GM19467 (cell line): ENCODE measurements at regions not wholly inside any gene's neighbourhood (a gene's known extent, or its start where the extent isn't known, plus 50 kb on each side); places are given as distances from the start of the nearest gene placed in this dataset.

Experiments used
- ATAC-seq: cut with Tn5 transposase; IDR thresholded peaks from one replicate; pipeline ENCODE4 v1.9.1; 2021; ENCODE audit warnings: mild to moderate bottlenecking, moderate library complexity; ENCODE audit not compliant: unreplicated experiment

DNA sequence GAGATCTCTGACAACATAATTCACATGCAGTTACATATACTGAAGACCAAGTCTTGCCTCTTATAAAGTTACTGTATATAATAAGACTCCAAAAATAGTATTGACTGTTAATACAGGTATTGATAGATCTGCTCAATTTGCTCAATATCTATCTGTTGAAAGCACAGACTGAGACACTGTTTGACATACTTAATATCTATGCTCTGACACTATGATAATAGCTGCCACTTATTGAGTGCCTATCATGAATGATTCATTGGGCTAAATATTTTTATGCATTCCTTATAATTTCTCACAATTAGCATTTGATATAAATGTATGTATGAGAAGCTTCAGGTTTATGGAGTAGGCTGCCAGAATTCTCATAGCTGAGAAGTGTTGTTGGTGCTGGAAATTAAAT is 1600.9 kb upstream of the IGFBP7 start:
- no peak for ATAC-seq

- ATAC-seq, result no peak
Measured at GRCh38 chr4:58688568-58688967, 1578.4 kb upstream of the IGFBP7 start.

GRCh38 chr4:58679886-58680285 is 1569.7 kb upstream of the IGFBP7 start:
- ATAC-seq, result no peak

DNA sequence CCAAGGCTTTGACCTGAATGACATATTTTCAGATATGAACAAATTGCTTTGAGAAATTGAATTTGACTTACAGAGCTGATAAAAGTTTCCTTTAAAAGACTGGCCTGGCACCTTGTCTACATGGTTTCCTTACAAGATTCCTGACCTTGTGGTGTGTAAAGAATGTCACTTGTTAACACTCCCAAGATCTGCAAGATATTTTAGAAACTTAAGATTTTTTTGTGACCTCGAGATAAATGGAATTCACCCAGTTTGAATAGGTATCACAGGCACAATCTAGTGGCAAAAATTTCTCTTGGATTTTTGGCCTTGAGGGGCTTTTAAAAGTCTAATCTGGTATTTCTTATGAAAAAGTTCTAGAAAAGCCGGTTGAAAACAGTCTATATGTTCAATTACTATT is 1568.9 kb upstream of the IGFBP7 start:
- ATAC-seq, result no peak

DNA sequence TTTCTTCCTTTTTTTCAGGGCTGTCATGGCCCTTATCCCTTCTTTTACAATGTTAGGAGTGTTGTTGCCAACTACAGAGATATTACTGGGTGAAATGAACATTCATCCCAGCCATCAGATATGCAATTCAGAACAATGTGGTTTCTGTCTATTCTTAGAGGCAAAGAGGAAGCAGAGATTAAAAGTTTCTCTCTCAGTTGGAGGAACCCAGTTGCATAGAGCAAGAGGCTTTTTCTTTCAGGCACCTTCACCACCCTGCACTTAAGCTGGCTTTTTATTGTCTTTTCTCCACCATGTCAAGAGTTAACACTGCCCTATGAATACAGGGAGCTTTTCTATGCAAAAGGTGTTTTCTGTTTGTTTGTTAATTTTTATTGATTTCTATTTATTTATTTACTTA is 1559.6 kb upstream of the IGFBP7 start:
- ATAC-seq, result no peak

DNA sequence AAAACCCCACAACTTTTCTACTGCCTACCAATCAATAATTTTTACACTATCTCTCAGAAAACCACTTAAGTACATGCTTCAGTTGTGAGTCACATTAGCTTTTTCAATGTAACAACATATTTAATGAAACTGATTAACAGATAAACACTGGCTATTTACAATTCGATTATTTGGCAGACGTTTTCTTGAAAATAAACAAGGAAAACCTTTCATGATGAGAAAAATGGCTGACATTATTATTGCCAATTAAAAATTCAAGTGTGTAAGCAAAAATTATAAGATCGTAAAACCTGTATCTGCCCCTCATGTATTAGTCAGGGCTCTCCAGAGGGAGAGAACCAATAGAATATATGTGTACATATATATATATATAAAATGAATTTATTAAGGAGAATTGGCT is 1555.5 kb upstream of the IGFBP7 start:
- no peak for ATAC-seq

- ATAC-seq, result no peak
Measured at GRCh38 chr4:58658701-58659100, 1548.5 kb upstream of the IGFBP7 start.

GRCh38 chr4:58653251-58653650 is 1543.1 kb upstream of the IGFBP7 start:
- ATAC-seq, result no peak

- ATAC-seq, result no peak
Measured at GRCh38 chr4:58649226-58649625, 1539.0 kb upstream of the IGFBP7 start.

- ATAC-seq, result no peak
Measured at GRCh38 chr4:58646126-58646525, 1535.9 kb upstream of the IGFBP7 start.

DNA sequence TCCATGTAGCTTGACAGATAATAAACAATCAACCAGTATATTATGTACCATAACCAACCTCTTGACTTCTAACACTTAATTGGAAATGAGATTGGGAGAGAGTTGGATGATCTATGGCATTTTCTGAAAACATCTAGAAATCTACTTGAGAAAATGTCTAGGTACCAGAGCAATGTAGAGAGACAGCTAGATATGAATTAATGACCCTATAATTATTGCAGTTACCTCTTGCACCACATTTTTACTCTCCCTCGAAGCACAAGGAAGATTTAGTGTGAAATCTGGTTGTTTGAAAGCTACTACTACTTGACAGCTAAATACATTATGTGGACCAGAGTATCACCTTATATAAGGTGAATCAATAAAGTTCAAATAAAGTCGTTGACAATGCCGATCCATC is 1534.4 kb upstream of the IGFBP7 start:
- ATAC-seq, result no peak

DNA sequence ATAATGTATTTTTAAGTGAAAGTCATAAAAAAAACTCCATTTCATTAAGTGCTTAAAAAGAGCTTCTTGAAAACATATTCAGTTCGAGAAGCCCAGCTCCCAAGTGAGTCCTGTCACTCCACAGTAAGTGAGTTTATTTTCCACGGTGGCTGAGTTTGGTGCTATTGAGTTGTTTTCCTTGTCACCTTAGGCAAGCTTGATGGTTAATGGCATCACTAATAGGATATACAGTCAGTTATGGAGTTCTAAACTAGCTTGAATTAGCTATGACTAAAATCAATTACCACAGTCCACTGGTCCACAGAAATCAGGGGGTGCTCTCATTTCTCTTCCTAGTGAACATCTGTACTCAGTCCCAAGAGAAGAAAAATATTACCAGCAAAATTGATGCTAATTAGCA is 1526.2 kb upstream of the IGFBP7 start:
- no peak for ATAC-seq

GRCh38 chr4:58617226-58617625 is 1507.0 kb upstream of the IGFBP7 start:
- ATAC-seq, result no peak

- ATAC-seq, result no peak
Measured at GRCh38 chr4:58611012-58611411, 1500.8 kb upstream of the IGFBP7 start.

DNA sequence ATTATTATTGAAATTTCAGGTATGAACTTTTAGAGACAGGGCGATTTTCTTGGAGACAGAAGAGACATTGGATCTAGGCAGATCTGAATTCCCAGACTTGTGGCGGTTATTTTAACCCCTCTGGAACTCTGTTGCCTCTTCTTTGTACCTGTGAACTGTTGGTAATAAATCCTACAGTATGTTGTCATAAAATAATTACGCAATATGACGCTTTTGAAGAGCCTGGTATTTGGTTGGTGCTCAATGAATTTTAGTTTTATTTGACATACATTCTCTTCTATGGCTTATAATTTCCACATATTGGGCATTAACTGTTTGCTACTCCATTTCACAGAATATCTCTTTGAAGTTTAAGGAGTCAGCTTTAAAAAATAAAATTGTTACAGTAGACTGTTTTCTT is 1496.1 kb upstream of the IGFBP7 start:
- ATAC-seq, result no peak

GRCh38 chr4:58603951-58604350 is 1493.8 kb upstream of the IGFBP7 start:
- no peak for ATAC-seq

- ATAC-seq, result no peak
Measured at GRCh38 chr4:58602731-58603359, 1492.7 kb upstream of the IGFBP7 start.

DNA sequence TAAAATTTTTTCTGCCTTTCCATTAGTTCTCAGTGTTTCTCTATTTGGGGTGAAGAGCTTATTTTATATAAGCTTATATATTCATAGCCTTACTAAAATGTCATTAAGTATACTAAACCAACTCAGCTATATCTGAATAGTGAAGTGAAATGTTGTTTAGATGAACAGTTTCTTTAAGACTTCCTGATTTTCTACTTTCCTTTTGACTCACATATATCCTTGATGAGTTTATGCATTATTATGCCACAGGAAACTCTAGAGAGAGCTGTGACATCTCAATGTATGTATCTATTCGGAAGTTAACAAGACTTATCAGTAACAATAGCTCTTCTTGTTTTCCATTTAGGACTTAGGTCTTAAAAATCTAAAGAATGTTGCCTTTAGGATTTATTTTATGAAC is 1491.8 kb upstream of the IGFBP7 start:
- no peak for ATAC-seq

- no peak for ATAC-seq
Measured at GRCh38 chr4:58600290-58600689, 1490.1 kb upstream of the IGFBP7 start.

DNA sequence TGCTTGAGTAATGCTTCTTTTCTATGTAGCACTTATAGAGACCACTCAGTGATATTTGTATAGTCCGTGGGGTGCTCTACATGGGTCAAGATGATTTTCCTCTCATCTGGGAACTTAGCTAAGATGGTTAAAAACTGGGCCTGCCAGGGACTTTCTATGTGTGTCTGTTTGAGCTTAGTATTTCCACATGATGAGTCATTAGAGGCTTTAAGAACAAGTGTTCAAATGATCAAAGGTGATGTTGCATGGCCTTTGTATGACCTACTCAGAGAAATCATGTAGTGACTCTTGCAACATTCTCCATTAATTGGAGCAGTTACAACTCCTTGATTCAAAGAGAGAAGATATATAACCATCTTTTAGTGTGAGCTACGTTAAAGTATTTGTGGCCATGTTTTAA is 1480.5 kb upstream of the IGFBP7 start:
- no peak for ATAC-seq

- no peak for ATAC-seq
Measured at GRCh38 chr4:58587856-58588255, 1477.7 kb upstream of the IGFBP7 start.

GRCh38 chr4:58566260-58566659 is 1456.1 kb upstream of the IGFBP7 start:
- ATAC-seq, result no peak

GRCh38 chr4:58564695-58565475 is 1454.7 kb upstream of the IGFBP7 start:
- ATAC-seq, result no peak
